ENCODE measurements at regions not wholly inside any gene's neighbourhood (a gene's known extent, or its start where the extent isn't known, plus 50 kb on each side); places are given as distances from the start of the nearest gene placed in this dataset.

DNA sequence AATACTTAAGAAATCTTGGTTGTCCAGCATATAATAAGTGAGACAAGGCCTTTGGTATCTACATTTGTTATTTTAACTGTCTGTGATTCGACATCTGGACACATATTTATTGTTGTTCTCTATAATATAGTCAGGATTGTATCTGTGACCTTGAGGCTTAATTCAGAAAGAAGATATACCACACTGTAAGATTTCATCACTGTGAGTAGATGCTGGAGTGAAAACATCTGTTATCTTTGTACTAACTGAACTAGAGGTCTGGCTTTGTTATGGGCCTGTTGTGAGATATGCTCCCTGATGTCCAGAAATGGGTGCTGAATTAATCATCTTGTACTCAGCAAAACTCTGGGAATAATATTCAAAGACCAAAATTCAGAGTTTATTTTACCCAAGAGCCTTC, 148.5 kb downstream of the ISOC1 start:
- no peak overlapping the region for H2AFZ ChIP-seq (ENCODE audit: low read depth, low read length)
- no peak overlapping the region for H3K9ac ChIP-seq (ENCODE audit: low read length)
- H3K27me3 ChIP-seq (ENCODE audit: insufficient read depth, low read depth, low read length): no peaks in the 10 kb centered on the region
- no peak overlapping the region for H3K4me2 ChIP-seq (ENCODE audit: low read length)
- no peaks in the 10 kb centered on the region for H3K36me3 ChIP-seq (ENCODE audit: insufficient read depth, low read length)
- H3K9me2 ChIP-seq (ENCODE audit: insufficient read depth, low read length): no peaks in the 10 kb centered on the region
- TF ChIP-seq SMC3 (conservative IDR thresholded peaks at IDR 0.05; ENCODE audit: poor library complexity) (no peak), POLR2AphosphoS5 (IDR thresholded peaks at IDR 0.05) (no peak), EZH2 (IDR thresholded peaks at IDR 0.05; ENCODE audit: borderline replicate concordance, insufficient read depth, low read length, poor library complexity, severe bottlenecking) (no peak)
- H3K9me3 ChIP-seq (ENCODE audit: low read length): no peaks in the 10 kb centered on the region
- H3F3A ChIP-seq (ENCODE audit: insufficient read depth, low read length, poor library complexity, severe bottlenecking): no peaks in the 10 kb centered on the region
- H3K79me2 ChIP-seq (replicated peaks; ENCODE audit: insufficient read depth, low read length): no peaks in the 10 kb centered on the region
- H3K4me3 ChIP-seq (ENCODE audit: low read length): no peak overlapping the region
- no peak overlapping the region for H3K27ac ChIP-seq (ENCODE audit: low read length)
- H4K20me1 ChIP-seq (ENCODE audit: insufficient read depth): no peaks in the 10 kb centered on the region

DNA sequence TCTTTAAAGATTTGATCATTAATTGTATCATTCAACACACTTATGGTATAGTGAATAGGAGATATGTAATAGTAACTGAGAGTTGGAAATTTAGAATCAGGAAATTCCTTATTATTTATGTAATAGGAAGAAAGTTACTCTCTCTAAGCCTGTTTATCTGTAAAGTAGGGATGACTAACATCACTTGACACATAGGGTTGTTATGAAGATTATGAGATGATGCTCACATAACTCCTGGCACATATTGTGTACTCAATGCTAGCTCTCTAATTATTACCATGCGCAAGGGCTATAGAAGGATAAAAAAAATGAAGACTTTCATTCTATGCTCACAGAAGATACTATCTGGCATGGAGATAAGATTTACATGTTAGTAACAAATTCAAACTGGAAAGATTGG, 149.9 kb downstream of the ISOC1 start:
- Histone ChIP-seq H3K27me3 (ENCODE audit: insufficient read depth, low read depth, low read length) (no peaks in the 10 kb centered on the region), H2AFZ (ENCODE audit: low read depth, low read length) (no peak overlapping the region), H3K27ac (ENCODE audit: low read length) (no peak overlapping the region), H3K79me2 (replicated peaks; ENCODE audit: insufficient read depth, low read length) (no peaks in the 10 kb centered on the region), H3F3A (ENCODE audit: insufficient read depth, low read length, poor library complexity, severe bottlenecking) (no peaks in the 10 kb centered on the region), H3K9me3 (ENCODE audit: low read length) (no peaks in the 10 kb centered on the region), H3K9ac (ENCODE audit: low read length) (no peak overlapping the region), H3K9me2 (ENCODE audit: insufficient read depth, low read length) (no peaks in the 10 kb centered on the region), H3K36me3 (ENCODE audit: insufficient read depth, low read length) (no peaks in the 10 kb centered on the region), H3K4me2 (ENCODE audit: low read length) (no peak overlapping the region), H4K20me1 (ENCODE audit: insufficient read depth) (no peaks in the 10 kb centered on the region), H3K4me3 (ENCODE audit: low read length) (no peak overlapping the region)
- TF ChIP-seq TAF1 (IDR thresholded peaks at IDR 0.05; ENCODE audit: low read depth) (no peak), SMC3 (conservative IDR thresholded peaks at IDR 0.05; ENCODE audit: poor library complexity) (no peak), REST (IDR thresholded peaks at IDR 0.05; ENCODE audit: borderline replicate concordance) (no peak), MXI1 (conservative IDR thresholded peaks at IDR 0.05; ENCODE audit: poor library complexity, severe bottlenecking) (no peak), POLR2AphosphoS5 (IDR thresholded peaks at IDR 0.05) (no peak), EZH2 (IDR thresholded peaks at IDR 0.05; ENCODE audit: borderline replicate concordance, insufficient read depth, low read length, poor library complexity, severe bottlenecking) (no peak), EP300 (conservative IDR thresholded peaks at IDR 0.05; ENCODE audit: poor library complexity, severe bottlenecking) (no peak), RAD21 (conservative IDR thresholded peaks at IDR 0.05) (no peak)
- TF ChIP-seq, protein P1, sequence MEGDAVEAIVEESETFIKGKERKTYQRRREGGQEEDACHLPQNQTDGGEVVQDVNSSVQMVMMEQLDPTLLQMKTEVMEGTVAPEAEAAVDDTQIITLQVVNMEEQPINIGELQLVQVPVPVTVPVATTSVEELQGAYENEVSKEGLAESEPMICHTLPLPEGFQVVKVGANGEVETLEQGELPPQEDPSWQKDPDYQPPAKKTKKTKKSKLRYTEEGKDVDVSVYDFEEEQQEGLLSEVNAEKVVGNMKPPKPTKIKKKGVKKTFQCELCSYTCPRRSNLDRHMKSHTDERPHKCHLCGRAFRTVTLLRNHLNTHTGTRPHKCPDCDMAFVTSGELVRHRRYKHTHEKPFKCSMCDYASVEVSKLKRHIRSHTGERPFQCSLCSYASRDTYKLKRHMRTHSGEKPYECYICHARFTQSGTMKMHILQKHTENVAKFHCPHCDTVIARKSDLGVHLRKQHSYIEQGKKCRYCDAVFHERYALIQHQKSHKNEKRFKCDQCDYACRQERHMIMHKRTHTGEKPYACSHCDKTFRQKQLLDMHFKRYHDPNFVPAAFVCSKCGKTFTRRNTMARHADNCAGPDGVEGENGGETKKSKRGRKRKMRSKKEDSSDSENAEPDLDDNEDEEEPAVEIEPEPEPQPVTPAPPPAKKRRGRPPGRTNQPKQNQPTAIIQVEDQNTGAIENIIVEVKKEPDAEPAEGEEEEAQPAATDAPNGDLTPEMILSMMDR (IDR thresholded peaks at IDR 0.05; ENCODE audit: poor library complexity, severe bottlenecking): no peak

DNA sequence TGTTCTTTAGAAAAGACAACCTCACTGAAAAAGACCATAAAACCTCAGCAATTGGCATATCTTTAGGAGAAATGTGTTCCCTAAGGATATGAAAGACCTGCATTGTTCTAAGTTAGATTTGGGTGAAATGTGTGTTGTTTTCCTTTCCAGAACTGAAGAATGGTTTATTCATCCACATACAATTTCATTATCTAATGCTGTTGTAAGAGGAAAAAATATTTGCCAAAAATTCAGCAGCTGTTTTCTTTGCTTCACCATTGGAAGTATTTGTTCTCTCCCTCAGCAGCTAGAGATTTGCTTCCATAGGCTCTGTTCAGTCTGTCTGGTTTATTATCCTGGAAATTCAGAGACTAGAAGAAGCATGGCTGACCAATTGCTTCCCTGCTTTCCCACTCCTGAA, 150.9 kb downstream of the ISOC1 start:
- no peak overlapping the region for H2AFZ ChIP-seq (ENCODE audit: low read depth, low read length)
- H3F3A ChIP-seq (ENCODE audit: insufficient read depth, low read length, poor library complexity, severe bottlenecking): no peaks in the 10 kb centered on the region
- H3K27ac ChIP-seq (ENCODE audit: low read length): no peak overlapping the region
- H3K36me3 ChIP-seq (ENCODE audit: insufficient read depth, low read length): no peaks in the 10 kb centered on the region
- no peaks in the 10 kb centered on the region for H4K20me1 ChIP-seq (ENCODE audit: insufficient read depth)
- no peaks in the 10 kb centered on the region for H3K27me3 ChIP-seq (ENCODE audit: insufficient read depth, low read depth, low read length)
- no peak overlapping the region for H3K9ac ChIP-seq (ENCODE audit: low read length)
- H3K9me2 ChIP-seq (ENCODE audit: insufficient read depth, low read length): no peaks in the 10 kb centered on the region
- H3K4me2 ChIP-seq (ENCODE audit: low read length): no peak overlapping the region
- TF ChIP-seq EZH2 (IDR thresholded peaks at IDR 0.05; ENCODE audit: borderline replicate concordance, insufficient read depth, low read length, poor library complexity, severe bottlenecking) (no peak), RAD21 (conservative IDR thresholded peaks at IDR 0.05) (no peak)
- H3K9me3 ChIP-seq (ENCODE audit: low read length): no peaks in the 10 kb centered on the region
- H3K79me2 ChIP-seq (replicated peaks; ENCODE audit: insufficient read depth, low read length): no peaks in the 10 kb centered on the region
- H3K4me3 ChIP-seq (ENCODE audit: low read length): no peak overlapping the region
